MCF 10A (cell line): ENCODE measurements at regions not wholly inside any gene's neighbourhood (a gene's known extent, or its start where the extent isn't known, plus 50 kb on each side); places are given as distances from the start of the nearest gene placed in this dataset.
"Not testable (repeated sequence)": the region's sequence is repeated elsewhere in the genome, so short reads cannot be mapped to it uniquely, and the experiment has no call there.

Source experiments
- BruUV-seq: library from RNA; stranded (reverse); fragments of 400-500 nt; replicated peaks from 2 replicates; lab custom pipeline; 2021; lab: Mats Ljungman, UMichigan
- CTCF ChIA-PET: fragments of 300-600 bp; sonication (Branson Sonifier 250); formaldehyde crosslinking; extraction: SDS; loops from one replicate; lab custom pipeline; 2021; ENCODE audit warnings: antibody characterized with exemption, inconsistent platforms; lab: Yijun Ruan, JAX
- POLR2A ChIA-PET: fragments of 300-600, 350-650 bp; sonication (Branson Sonifier 250); formaldehyde crosslinking; extraction: SDS; loops from one replicate; lab custom pipeline; 2020; ENCODE audit warnings: antibody characterized with exemption, inconsistent platforms; lab: Yijun Ruan, JAX
- DNase-seq: peaks from one replicate; pipeline ENCODE4 v3.0.0-alpha.2; 2018; ENCODE audit not compliant: unreplicated experiment
- H3K27ac Mint-ChIP-seq: one replicate; pipeline ENCODE4 v1.8.0; 2022; ENCODE audit warnings: mild to moderate bottlenecking, low read depth, mixed read lengths; ENCODE audit not compliant: unreplicated experiment
- H3K27me3 Mint-ChIP-seq: one replicate; pipeline ENCODE4 v1.8.0; 2022; ENCODE audit warnings: mixed read lengths; ENCODE audit not compliant: insufficient read depth, unreplicated experiment
- H3K36me3 Mint-ChIP-seq: one replicate; pipeline ENCODE4 v1.8.0; 2022; ENCODE audit warnings: mild to moderate bottlenecking, moderate library complexity, mixed read lengths; ENCODE audit not compliant: insufficient read depth, unreplicated experiment
- H3K4me1 Mint-ChIP-seq: one replicate; pipeline ENCODE4 v1.8.0; 2022; ENCODE audit warnings: mixed read lengths; ENCODE audit not compliant: insufficient read depth, unreplicated experiment
- H3K4me3 Mint-ChIP-seq: one replicate; pipeline ENCODE4 v1.8.0; 2022; ENCODE audit warnings: mild to moderate bottlenecking, moderate library complexity, mixed read lengths; ENCODE audit not compliant: unreplicated experiment
- H3K9me3 Mint-ChIP-seq: one replicate; pipeline ENCODE4 v1.8.0; 2022; ENCODE audit warnings: mixed read lengths; ENCODE audit not compliant: unreplicated experiment
- CTCF ChIP-seq: fragments of 200-600 bp; IDR thresholded peaks from one replicate; pipeline ENCODE4 v1.8.0; 2022; ENCODE audit warnings: antibody characterized with exemption, mild to moderate bottlenecking; ENCODE audit not compliant: unreplicated experiment
- intact Hi-C: fragments of 100-400 bp; cut with micrococcal nuclease; formaldehyde crosslinking; loops from 2 replicates; pipeline ENCODE4 v1.14.1; 2022

GRCh38 chr6:112881828-112882780 lies 535.0 kb downstream of the RFPL4B start:
- intact Hi-C loops = no loop called here
- H3K27me3 Mint-ChIP-seq = no peaks in the 10 kb centered on the region
- no peaks in the 10 kb centered on the region for H3K36me3 Mint-ChIP-seq
- no peaks in the 10 kb centered on the region for H3K9me3 Mint-ChIP-seq
- no peak for DNase-seq
- H3K4me3 Mint-ChIP-seq = no peak overlapping the region
- CTCF ChIA-PET = interaction anchor here (0.5 to 0.7 kb wide), 2 partner anchors 104 to 383 kb away, joined by 3 to 4 read pairs; no protein-coding TSS in a partner anchor
- POLR2A ChIA-PET = interaction anchor here (0.7 kb wide), 1 partner anchor 80 kb away, joined by 3 read pairs; no protein-coding TSS in a partner anchor
- H3K27ac Mint-ChIP-seq = no peak overlapping the region
- no peak for TF ChIP-seq CTCF
- H3K4me1 Mint-ChIP-seq = peaks cover 6% of the 10 kb centered on the region
- no TSS peak for BruUV-seq

GRCh38 chr6:112883095-112883494 lies 536.0 kb downstream of the RFPL4B start:
- Mint-ChIP-seq H3K4me3 (no peak overlapping the region), H3K36me3 (no peaks in the 10 kb centered on the region), H3K4me1 (peaks cover 6% of the 10 kb centered on the region), H3K27me3 (no peaks in the 10 kb centered on the region), H3K9me3 (no peaks in the 10 kb centered on the region), H3K27ac (no peak overlapping the region)
- no peak for TF ChIP-seq CTCF
- CTCF ChIA-PET = interaction anchor here (0.7 kb wide), 1 partner anchor 384 kb away, joined by 4 read pairs; no protein-coding TSS in a partner anchor
- POLR2A ChIA-PET = no interaction called here
- no peak for DNase-seq
- intact Hi-C loops = no loop called here
- BruUV-seq = no TSS peak

GRCh38 chr6:112886415-112886814 lies 539.3 kb downstream of the RFPL4B start:
- TF ChIP-seq CTCF = no peak
- ChIA-PET CTCF (interaction anchor here (0.6 kb wide), 1 partner anchor 812 kb away, joined by 3 read pairs; no protein-coding TSS in a partner anchor), POLR2A (no interaction called here)
- intact Hi-C loops = no loop called here
- Mint-ChIP-seq H3K36me3 (no peaks in the 10 kb centered on the region), H3K27me3 (no peaks in the 10 kb centered on the region), H3K4me3 (no peak overlapping the region), H3K27ac (no peak overlapping the region), H3K4me1 (peaks cover 6% of the 10 kb centered on the region), H3K9me3 (no peaks in the 10 kb centered on the region)
- DNase-seq = no peak
- BruUV-seq = no TSS peak

GRCh38 chr6:112887424-112887823 lies 540.3 kb downstream of the RFPL4B start:
- DNase-seq, H3K9me3 Mint-ChIP-seq, H3K4me3 Mint-ChIP-seq, H3K27me3 Mint-ChIP-seq, BruUV-seq, POLR2A ChIA-PET, H3K27ac Mint-ChIP-seq, CTCF ChIA-PET, H3K4me1 Mint-ChIP-seq, H3K36me3 Mint-ChIP-seq, intact Hi-C loops: not testable (repeated sequence)
